NCI-H1417 (cell line): ENCODE measurements at regions not wholly inside any gene's neighbourhood (a gene's known extent, or its start where the extent isn't known, plus 50 kb on each side); places are given as distances from the start of the nearest gene placed in this dataset.
A peak's percentile ranks its signal among the peaks of the same experiment; 100 is the strongest.

Source experiments
- DNase-seq, 3 experiments: peaks; one replicate each; lab custom pipeline; 2025; lab: John Stamatoyannopoulos, UW

GRCh38 chr14:104319491-104320241 is 181.3 kb downstream of the KIF26A start:
- DNase-seq, result no peak

DNA sequence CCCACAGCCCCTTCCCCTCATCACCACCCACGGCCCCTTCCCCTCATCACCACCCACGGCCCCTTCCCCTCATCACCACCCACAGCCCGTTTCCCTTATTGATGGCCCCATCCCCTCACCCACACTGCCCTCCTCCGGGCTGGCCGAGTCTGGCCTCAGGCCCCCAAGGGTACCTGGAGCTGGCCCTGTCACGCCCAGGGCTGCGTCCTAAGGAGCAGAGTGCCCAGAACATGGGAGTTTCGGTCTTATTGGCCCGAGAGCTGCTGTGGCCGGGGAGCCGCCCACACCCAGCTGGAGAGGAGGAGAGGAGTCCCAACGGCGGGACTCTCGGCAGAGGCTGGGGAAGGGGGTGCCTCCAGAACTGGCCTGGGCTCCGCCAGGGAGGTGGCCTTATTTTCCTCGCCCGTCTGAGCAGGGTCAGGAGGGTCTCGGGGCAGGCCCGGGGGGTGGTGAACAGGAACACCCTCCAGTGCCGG is 182.3 kb downstream of the KIF26A start:
- DNase-seq, result no peak

- DNase-seq, result peak in 2 of 3 experiments; percentile 18 to 46
Measured at GRCh38 chr14:104321088-104321801, 182.9 kb downstream of the KIF26A start.

GRCh38 chr14:104321802-104322130 is 183.4 kb downstream of the KIF26A start:
- no peak for DNase-seq

DNA sequence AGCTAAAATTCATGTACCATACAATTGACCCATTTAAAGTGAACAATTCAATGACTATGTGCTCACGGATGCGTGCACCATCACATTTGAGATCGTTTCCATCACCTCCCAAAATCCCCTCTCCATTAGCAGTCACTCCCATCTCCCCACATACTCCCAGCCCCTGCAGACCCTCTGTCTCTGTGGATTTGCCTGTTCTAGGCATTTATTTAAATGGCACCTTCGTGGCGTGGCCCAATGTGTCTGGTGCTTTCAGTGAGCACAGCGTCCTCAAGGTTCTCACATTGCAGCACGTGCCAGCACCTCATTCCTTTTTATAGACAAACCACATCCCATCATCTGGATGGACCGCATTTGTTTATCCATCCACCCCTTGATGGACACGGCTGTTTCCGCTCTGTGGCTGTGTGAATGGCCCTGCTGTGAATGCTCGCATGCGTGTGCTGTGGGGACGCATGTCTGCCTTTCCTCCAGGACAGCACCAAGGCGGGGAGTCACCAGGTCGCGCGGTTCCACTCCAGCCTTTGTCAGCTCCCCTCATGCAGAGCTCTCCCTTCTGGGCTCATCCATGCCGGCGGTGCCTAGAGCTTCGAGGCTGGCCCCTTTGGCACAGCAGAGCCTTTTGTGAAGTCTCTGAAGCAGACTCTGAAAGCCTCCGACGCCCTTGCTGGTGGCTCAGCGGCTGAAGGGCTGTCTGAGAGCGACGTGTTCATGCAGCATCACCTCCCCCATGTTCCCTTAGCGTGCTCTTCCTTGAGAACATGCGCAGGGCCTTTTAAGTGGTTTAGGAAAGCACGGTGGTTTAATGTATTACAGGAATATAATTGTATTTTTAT is 184.4 kb downstream of the KIF26A start:
- DNase-seq, result peak; percentile 66 to 94 (median 80)

GRCh38 chr14:104323551-104324175 is 185.3 kb downstream of the KIF26A start:
- DNase-seq, result peak in 1 of 3 experiments; percentile 16

DNA sequence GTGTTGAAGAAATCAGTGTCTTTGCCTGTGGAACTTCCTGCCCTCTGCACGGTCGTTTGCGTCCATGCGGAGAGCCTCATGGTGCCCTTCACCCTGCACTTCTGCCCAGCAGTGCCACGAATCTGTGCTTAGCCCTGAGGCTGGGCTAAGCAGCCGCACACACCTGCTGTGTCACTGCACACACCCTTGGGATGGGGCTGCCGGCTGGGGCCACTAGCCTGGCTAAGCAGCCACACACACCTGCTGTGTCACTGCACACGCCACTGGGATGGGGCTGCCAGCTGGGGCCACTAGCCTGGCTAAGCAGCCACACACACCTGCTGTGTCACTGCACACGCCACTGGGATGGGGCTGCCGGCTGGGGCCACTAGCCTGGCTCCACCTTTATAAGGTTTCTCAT is 188.5 kb downstream of the KIF26A start:
- peak in 1 of 3 experiments; percentile 19 for DNase-seq

GRCh38 chr14:104328607-104329006 is 190.2 kb downstream of the KIF26A start:
- no peak for DNase-seq

DNA sequence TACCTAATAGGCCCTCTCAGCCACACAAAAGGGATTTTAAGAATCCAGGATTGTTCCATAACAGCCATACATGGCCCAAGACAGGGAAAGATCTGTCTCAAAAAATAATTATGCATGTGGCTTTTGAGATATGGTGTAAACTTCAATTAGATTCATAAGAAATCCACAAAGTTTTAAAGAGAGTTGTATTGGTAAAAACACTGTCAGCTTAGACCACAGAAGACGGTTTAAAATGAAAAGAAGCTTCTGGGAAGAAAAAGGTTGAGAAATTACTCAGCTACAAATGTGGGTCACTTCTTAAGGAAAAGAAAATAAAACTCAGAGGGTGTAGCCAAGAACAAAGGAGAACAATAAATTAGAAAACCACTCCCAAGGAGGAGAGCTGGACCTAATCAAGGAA is 191.4 kb downstream of the KIF26A start:
- no peak for DNase-seq

DNA sequence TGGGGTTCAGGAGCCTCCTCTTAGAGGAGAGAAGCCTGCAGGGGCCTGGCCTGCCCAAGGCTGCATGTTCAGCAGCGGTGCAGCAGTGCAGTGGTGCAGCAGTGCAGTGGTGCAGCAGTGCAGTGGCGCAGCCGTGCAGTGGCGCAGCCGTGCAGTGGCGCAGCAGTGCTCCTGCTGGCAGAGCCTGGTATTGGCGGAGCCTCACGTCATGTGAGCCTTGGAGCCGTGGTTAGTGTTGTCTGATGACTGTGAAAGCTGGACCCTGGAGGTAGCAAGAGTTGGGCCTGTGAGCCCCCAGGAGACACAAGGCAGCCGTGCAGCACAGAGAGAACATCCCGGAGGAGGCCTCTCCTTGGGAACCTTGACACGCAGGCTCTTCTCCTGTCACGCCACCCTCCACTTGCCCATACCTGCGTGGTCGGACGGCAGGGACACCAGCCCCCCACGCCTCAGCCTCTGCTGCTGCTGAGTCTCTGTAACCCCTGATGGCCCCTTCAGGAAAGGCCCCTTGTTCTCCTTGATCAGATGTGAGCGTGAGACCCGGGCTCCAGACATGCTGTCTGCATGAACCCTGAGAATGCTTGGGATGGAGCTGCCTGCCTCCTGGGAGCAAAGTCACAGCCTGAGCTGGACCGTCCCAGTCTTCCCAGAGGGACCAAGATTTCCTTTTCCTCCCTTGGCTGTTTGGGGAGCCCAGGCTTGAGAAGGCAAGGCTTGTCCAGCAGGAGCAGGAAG is 193.7 kb downstream of the KIF26A start:
- DNase-seq, result no peak

GRCh38 chr14:104332634-104333270 is 194.4 kb downstream of the KIF26A start:
- no peak for DNase-seq

- no peak for DNase-seq
Measured at GRCh38 chr14:104333646-104334423, 195.4 kb downstream of the KIF26A start.

GRCh38 chr14:104334424-104335161 is 196.2 kb downstream of the KIF26A start:
- no peak for DNase-seq

GRCh38 chr14:104335176-104335575 is 196.8 kb downstream of the KIF26A start:
- DNase-seq, result no peak

DNA sequence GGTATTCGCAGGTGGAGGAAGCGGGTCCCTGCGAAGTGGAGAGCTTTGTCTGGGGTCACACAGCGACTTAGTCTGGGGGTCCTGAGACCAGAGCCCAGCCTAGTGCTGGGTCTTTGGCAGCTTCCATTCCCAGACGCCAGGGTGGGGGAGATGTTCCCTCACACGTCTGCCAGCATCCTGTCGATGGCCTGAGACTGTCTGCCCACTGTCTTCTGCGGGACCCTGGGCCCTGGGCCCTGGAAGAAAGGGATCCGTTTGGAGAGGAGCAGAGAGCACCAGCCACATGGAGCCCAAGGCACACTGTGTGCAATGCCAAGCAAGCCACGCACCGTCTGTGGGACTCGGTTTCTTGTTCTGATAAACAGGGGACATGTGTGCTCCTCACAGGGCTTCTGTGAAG is 197.2 kb downstream of the KIF26A start:
- no peak for DNase-seq

GRCh38 chr14:104337351-104337750 is 199.0 kb downstream of the KIF26A start:
- no peak for DNase-seq

DNA sequence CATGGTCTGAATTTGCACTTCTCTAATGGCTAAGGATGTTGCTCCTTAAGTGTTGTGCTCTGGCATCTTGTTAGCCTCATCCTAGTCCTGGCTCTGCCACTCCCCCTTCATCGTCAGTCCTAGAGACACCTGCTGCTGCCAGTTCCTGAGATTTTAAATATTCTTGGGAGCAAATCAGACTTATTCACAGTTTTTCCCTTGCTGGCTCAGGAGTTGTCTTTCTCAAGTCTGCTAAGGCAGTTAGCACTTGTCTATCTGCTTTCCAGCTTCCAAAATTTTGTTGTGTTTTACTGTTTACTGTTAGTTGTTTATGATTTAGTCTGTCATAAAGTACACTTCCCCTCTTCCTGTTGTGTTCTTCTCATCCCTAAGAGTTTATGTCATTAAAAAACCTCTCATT is 201.0 kb downstream of the KIF26A start:
- DNase-seq, result no peak

- no peak for DNase-seq
Measured at GRCh38 chr14:104339829-104340228, 201.4 kb downstream of the KIF26A start.
